HL-60 (cell line): ENCODE measurements at regions not wholly inside any gene's neighbourhood (a gene's known extent, or its start where the extent isn't known, plus 50 kb on each side); places are given as distances from the start of the nearest gene placed in this dataset.

Experiments
- GABPA ChIP-seq: IDR thresholded peaks from 2 replicates; pipeline ENCODE4 v1.6.1; 2012; ENCODE audit warnings: low read depth
- POLR2AphosphoS5 ChIP-seq: IDR thresholded peaks from 2 replicates; pipeline ENCODE4 v1.6.1; 2012; ENCODE audit warnings: low read depth
- SPI1 ChIP-seq: IDR thresholded peaks from 2 replicates; pipeline ENCODE4 v1.6.1; 2012; ENCODE audit warnings: low read depth, mild to moderate bottlenecking, borderline replicate concordance
- TF ChIP-seq, protein P1 (sequence below): IDR thresholded peaks from one replicate; pipeline ENCODE4 v1.5.1; 2011; ENCODE audit warnings: low read length, control low read depth, inconsistent platforms; ENCODE audit not compliant: insufficient read depth
- TF ChIP-seq, protein P2 (sequence below): IDR thresholded peaks from 2 replicates; pipeline ENCODE4 v1.6.1; 2012; ENCODE audit warnings: low read depth; ENCODE audit not compliant: insufficient replicate concordance

DNA sequence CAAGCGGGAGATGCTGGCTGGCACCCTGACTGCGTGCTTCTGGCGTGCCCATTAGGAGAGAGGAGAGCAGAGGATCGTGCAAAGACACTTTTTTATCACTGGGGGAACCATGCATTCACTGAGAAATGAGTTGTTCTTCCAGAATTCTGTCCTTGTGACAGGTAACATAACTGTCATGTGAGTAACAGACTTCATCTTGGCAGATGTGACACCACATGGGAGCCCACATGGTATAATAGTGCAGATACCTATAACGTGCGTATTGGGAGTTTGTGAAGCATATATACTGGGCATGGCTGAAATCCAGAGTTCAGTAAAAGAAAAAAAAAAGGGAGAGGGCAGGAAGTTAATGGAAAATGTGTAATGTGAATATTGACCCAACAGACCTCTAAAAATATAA, 159.6 kb upstream of the BACE2 start:
- TF ChIP-seq, protein P1, sequence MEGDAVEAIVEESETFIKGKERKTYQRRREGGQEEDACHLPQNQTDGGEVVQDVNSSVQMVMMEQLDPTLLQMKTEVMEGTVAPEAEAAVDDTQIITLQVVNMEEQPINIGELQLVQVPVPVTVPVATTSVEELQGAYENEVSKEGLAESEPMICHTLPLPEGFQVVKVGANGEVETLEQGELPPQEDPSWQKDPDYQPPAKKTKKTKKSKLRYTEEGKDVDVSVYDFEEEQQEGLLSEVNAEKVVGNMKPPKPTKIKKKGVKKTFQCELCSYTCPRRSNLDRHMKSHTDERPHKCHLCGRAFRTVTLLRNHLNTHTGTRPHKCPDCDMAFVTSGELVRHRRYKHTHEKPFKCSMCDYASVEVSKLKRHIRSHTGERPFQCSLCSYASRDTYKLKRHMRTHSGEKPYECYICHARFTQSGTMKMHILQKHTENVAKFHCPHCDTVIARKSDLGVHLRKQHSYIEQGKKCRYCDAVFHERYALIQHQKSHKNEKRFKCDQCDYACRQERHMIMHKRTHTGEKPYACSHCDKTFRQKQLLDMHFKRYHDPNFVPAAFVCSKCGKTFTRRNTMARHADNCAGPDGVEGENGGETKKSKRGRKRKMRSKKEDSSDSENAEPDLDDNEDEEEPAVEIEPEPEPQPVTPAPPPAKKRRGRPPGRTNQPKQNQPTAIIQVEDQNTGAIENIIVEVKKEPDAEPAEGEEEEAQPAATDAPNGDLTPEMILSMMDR, result no peak
- TF ChIP-seq POLR2AphosphoS5 (no peak), GABPA (no peak), SPI1 (no peak)
- TF ChIP-seq, protein P2, sequence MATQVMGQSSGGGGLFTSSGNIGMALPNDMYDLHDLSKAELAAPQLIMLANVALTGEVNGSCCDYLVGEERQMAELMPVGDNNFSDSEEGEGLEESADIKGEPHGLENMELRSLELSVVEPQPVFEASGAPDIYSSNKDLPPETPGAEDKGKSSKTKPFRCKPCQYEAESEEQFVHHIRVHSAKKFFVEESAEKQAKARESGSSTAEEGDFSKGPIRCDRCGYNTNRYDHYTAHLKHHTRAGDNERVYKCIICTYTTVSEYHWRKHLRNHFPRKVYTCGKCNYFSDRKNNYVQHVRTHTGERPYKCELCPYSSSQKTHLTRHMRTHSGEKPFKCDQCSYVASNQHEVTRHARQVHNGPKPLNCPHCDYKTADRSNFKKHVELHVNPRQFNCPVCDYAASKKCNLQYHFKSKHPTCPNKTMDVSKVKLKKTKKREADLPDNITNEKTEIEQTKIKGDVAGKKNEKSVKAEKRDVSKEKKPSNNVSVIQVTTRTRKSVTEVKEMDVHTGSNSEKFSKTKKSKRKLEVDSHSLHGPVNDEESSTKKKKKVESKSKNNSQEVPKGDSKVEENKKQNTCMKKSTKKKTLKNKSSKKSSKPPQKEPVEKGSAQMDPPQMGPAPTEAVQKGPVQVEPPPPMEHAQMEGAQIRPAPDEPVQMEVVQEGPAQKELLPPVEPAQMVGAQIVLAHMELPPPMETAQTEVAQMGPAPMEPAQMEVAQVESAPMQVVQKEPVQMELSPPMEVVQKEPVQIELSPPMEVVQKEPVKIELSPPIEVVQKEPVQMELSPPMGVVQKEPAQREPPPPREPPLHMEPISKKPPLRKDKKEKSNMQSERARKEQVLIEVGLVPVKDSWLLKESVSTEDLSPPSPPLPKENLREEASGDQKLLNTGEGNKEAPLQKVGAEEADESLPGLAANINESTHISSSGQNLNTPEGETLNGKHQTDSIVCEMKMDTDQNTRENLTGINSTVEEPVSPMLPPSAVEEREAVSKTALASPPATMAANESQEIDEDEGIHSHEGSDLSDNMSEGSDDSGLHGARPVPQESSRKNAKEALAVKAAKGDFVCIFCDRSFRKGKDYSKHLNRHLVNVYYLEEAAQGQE, result no peak
